Keratinocyte (primary cell): ENCODE measurements at regions not wholly inside any gene's neighbourhood (a gene's known extent, or its start where the extent isn't known, plus 50 kb on each side); places are given as distances from the start of the nearest gene placed in this dataset.

Experiments
- DNase-seq: peaks from one replicate; pipeline ENCODE4 v3.0.0-alpha.2; 2011; ENCODE audit warnings: low read depth, missing footprints, low spot score
- FAIRE-seq: peaks from 2 replicates; lab custom pipeline; 2011; peaks lifted over from hg19 to GRCh38; lab: Jason Lieb, UNC
- H2AFZ ChIP-seq: 2 replicates; pipeline ENCODE4 v1.6.0; 2012; ENCODE audit warnings: low read length, control low read depth, inconsistent platforms; ENCODE audit not compliant: control insufficient read depth
- H3K27ac ChIP-seq: 2 replicates; pipeline ENCODE4 v1.5.1; 2011; ENCODE audit warnings: low read length; ENCODE audit not compliant: control insufficient read depth, insufficient read depth
- H3K27me3 ChIP-seq: 3 replicates; pipeline ENCODE4 v1.6.0; 2011; ENCODE audit warnings: low read length; ENCODE audit not compliant: control insufficient read depth, insufficient read depth; ENCODE audit errors: extremely low read depth
- H3K36me3 ChIP-seq, 2 experiments: 2 replicates in 1 of 2; 3 replicates in 1 of 2; pipeline ENCODE4 v1.5.1; 2011; ENCODE audit warnings: low read length in 2 of 2, mild to moderate bottlenecking in 1 of 2; ENCODE audit not compliant: control insufficient read depth in 2 of 2, insufficient read depth in 2 of 2; ENCODE audit errors: extremely low read depth in 1 of 2
- H3K4me1 ChIP-seq: 3 replicates; pipeline ENCODE4 v1.5.1; 2011; ENCODE audit warnings: low read length; ENCODE audit not compliant: control insufficient read depth, insufficient read depth; ENCODE audit errors: extremely low read depth
- H3K4me2 ChIP-seq: 3 replicates; pipeline ENCODE4 v1.6.0; 2011; ENCODE audit warnings: low read depth, low read length; ENCODE audit not compliant: control insufficient read depth, insufficient read depth; ENCODE audit errors: extremely low read depth
- H3K4me3 ChIP-seq, 3 experiments: fragments of 200-600 bp in 1 of 3; sonication (generic) in 1 of 3; 2 replicates in 2 of 3; 3 replicates in 1 of 3; pipeline ENCODE4 v1.5.1; 2011 to 2016; ENCODE audit warnings: low read length in 3 of 3, mild to moderate bottlenecking in 3 of 3, control low read depth in 2 of 3, inconsistent platforms in 1 of 3, low read depth in 1 of 3, mixed read lengths in 1 of 3, mixed run types in 1 of 3, moderate library complexity in 1 of 3; ENCODE audit not compliant: control insufficient read depth in 2 of 3, insufficient read depth in 2 of 3; ENCODE audit errors: extremely low read depth in 1 of 3
- H3K79me2 ChIP-seq: 2 replicates; pipeline ENCODE4 v1.6.0; 2012; ENCODE audit warnings: low read length; ENCODE audit not compliant: control insufficient read depth, insufficient read depth
- H3K9ac ChIP-seq: 3 replicates; pipeline ENCODE4 v1.6.0; 2011; ENCODE audit warnings: low read length; ENCODE audit not compliant: control insufficient read depth, insufficient read depth; ENCODE audit errors: extremely low read depth
- H3K9me1 ChIP-seq: 3 replicates; pipeline ENCODE4 v1.6.0; 2011; ENCODE audit warnings: low read length; ENCODE audit not compliant: control insufficient read depth, insufficient read depth; ENCODE audit errors: extremely low read depth
- H3K9me3 ChIP-seq: 2 replicates; pipeline ENCODE4 v1.5.1; 2012; ENCODE audit warnings: low read depth, low read length; ENCODE audit not compliant: control insufficient read depth
- H4K20me1 ChIP-seq: 3 replicates; pipeline ENCODE4 v1.6.0; 2011; ENCODE audit warnings: low read length; ENCODE audit not compliant: control insufficient read depth, insufficient read depth; ENCODE audit errors: extremely low read depth
- CTCF ChIP-seq, 3 experiments: IDR thresholded peaks in 1 of 3; conservative IDR thresholded peaks in 1 of 3; optimal IDR thresholded peaks in 1 of 3; 2 replicates in 2 of 3; 3 replicates in 1 of 3; pipeline versions ENCODE3 to v1.5.1; 2011; ENCODE audit warnings: low read length in 3 of 3, mild to moderate bottlenecking in 3 of 3, moderate library complexity in 2 of 3, control low read depth in 1 of 3, inconsistent platforms in 1 of 3; ENCODE audit not compliant: insufficient read depth in 2 of 3; ENCODE audit errors: extremely low read depth in 1 of 3
- EZH2 ChIP-seq: IDR thresholded peaks from one replicate; pipeline ENCODE4 v1.6.1; 2012; ENCODE audit warnings: inconsistent platforms, mild to moderate bottlenecking, low read length, moderate library complexity
- dilution Hi-C: fragments of 300-500 bp; cut with MboI; formaldehyde crosslinking; loops from one replicate; pipeline ENCODE4 v1.7.0; 2020; ENCODE audit warnings: low sequenced_read_pairs; ENCODE audit not compliant: extremely low pct_ligation_motif_present

- Histone ChIP-seq H3K36me3 (no peaks in the 10 kb centered on the region), H3K9ac (no peak overlapping the region), H3K4me3 (no peak overlapping the region), H3K27me3 (no peaks in the 10 kb centered on the region), H3K4me2 (no peak overlapping the region), H4K20me1 (no peaks in the 10 kb centered on the region), H3K79me2 (no peaks in the 10 kb centered on the region), H2AFZ (no peak overlapping the region), H3K27ac (no peak overlapping the region), H3K4me1 (no peaks in the 10 kb centered on the region), H3K9me1 (no peaks in the 10 kb centered on the region), H3K9me3 (no peaks in the 10 kb centered on the region)
- dilution Hi-C loops: no loop called here
- TF ChIP-seq CTCF (optimal IDR thresholded peaks at IDR 0.05 in 1 of 3, IDR thresholded peaks at IDR 0.05 in 1 of 3, conservative IDR thresholded peaks at IDR 0.05 in 1 of 3; ENCODE audit: extremely low read depth in 1 of 3, insufficient read depth in 2 of 3, low read length in 3 of 3): no peak
- TF ChIP-seq EZH2: no peak
- no peak for FAIRE-seq
- DNase-seq: no peak
Measured at GRCh38 chr16:86970279-86970678, 346.9 kb downstream of the C16orf95 start.

- H3K9me1 ChIP-seq: no peaks in the 10 kb centered on the region
- no peaks in the 10 kb centered on the region for H3K9me3 ChIP-seq
- no peak overlapping the region for H3K27ac ChIP-seq
- FAIRE-seq (no peak), DNase-seq (no peak)
- H3K4me2 ChIP-seq: no peak overlapping the region
- no peak for TF ChIP-seq EZH2
- TF ChIP-seq CTCF (optimal IDR thresholded peaks at IDR 0.05 in 1 of 3, IDR thresholded peaks at IDR 0.05 in 1 of 3, conservative IDR thresholded peaks at IDR 0.05 in 1 of 3; ENCODE audit: extremely low read depth in 1 of 3, insufficient read depth in 2 of 3, low read length in 3 of 3): no peak
- H3K4me3 ChIP-seq: no peak overlapping the region
- H3K79me2 ChIP-seq: no peaks in the 10 kb centered on the region
- no peak overlapping the region for H2AFZ ChIP-seq
- H3K4me1 ChIP-seq: no peaks in the 10 kb centered on the region
- dilution Hi-C loops: no loop called here
- no peaks in the 10 kb centered on the region for H3K36me3 ChIP-seq
- no peak overlapping the region for H3K9ac ChIP-seq
- no peaks in the 10 kb centered on the region for H4K20me1 ChIP-seq
- no peaks in the 10 kb centered on the region for H3K27me3 ChIP-seq
Measured at GRCh38 chr16:86970726-86971125, 346.5 kb downstream of the C16orf95 start.
